Tibial nerve (tissue), 4 donors: ENCODE measurements at regions not wholly inside any gene's neighbourhood (a gene's known extent, or its start where the extent isn't known, plus 50 kb on each side); places are given as distances from the start of the nearest gene placed in this dataset.

Experiments
- DNase-seq, 2 donors: peaks; one replicate each; pipeline ENCODE4 v3.0.0-alpha.2; 2019; ENCODE audit warnings: low spot score in 2 of 2
- H3K27ac ChIP-seq, 4 donors: fragments of 200-600 bp; sonication (generic) in 3 of 4; one replicate each; pipeline ENCODE4 v1.5.1; 2017 to 2019; ENCODE audit warnings: mild to moderate bottlenecking in 1 of 4
- H3K27me3 ChIP-seq, 2 donors: fragments of 200-600 bp; sonication (generic) in 1 of 2; one replicate each; pipeline versions ENCODE4 v1.5.1 to v1.6.0; 2017 to 2019
- H3K36me3 ChIP-seq, 3 donors: fragments of 200-600 bp; sonication (generic); one replicate each; pipeline ENCODE4 v1.5.1; 2018 to 2019
- H3K4me1 ChIP-seq, 4 donors: fragments of 200-600 bp; sonication (generic) in 3 of 4; one replicate each; pipeline ENCODE4 v1.5.1; 2017 to 2019
- H3K4me3 ChIP-seq, 4 donors: fragments of 200-600 bp; sonication (generic) in 3 of 4; one replicate each; pipeline ENCODE4 v1.5.1; 2017 to 2019; ENCODE audit warnings: mild to moderate bottlenecking in 1 of 4, moderate library complexity in 1 of 4
- H3K9me3 ChIP-seq, 4 donors: fragments of 200-600 bp; sonication (generic) in 3 of 4; one replicate each; pipeline ENCODE4 v1.5.1; 2017 to 2019
- EP300 ChIP-seq, 2 donors: sonication (generic); formaldehyde crosslinking; IDR thresholded peaks; one replicate each; pipeline ENCODE4 v1.6.1; 2017; ENCODE audit warnings: antibody characterized with exemption in 2 of 2, mild to moderate bottlenecking in 1 of 2
- POLR2A ChIP-seq, 2 donors: fragments of 450-650 bp; IDR thresholded peaks; one replicate each; pipeline ENCODE4 v1.6.1; 2017; ENCODE audit warnings: antibody characterized with exemption in 2 of 2, mild to moderate bottlenecking in 2 of 2, moderate library complexity in 2 of 2
- WGBS, 2 donors: methylation state at CpG; one replicate each; pipeline ENCODE4 v1.1.5; 2018; 5-methylcytosine and 5-hydroxymethylcytosine counted together
- TF ChIP-seq, protein P1 (sequence below), 5 experiments: fragments of 200-600 bp in 3 of 5; fragments of 450-650 bp in 2 of 5; sonication (generic) in 3 of 5; IDR thresholded peaks; one replicate each; pipeline ENCODE4 v1.5.1; 2016 to 2019; ENCODE audit warnings: antibody characterized with exemption in 5 of 5, mild to moderate bottlenecking in 3 of 5, moderate library complexity in 2 of 5

DNA sequence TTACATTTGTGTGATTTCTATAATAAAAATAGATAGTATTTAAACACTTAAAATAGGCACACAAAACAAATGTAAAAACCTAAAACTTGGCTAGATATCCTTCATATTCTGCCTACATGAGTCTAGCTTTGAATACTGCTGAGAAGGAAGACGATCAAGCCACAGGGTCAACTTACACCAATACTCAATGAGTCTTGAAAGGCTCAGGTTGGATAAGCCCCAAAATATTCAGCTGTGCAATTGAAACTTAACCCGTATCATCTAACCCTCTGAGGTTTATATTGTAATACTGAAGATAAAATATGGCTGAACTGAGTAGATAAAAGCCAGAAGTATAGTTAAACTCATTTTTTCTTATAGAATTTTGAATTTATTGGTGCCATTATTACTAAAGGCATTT is 313.0 kb upstream of the NRXN1 start:
- no peak for TF ChIP-seq POLR2A (IDR thresholded peaks at IDR 0.05)
- TF ChIP-seq, protein P1, sequence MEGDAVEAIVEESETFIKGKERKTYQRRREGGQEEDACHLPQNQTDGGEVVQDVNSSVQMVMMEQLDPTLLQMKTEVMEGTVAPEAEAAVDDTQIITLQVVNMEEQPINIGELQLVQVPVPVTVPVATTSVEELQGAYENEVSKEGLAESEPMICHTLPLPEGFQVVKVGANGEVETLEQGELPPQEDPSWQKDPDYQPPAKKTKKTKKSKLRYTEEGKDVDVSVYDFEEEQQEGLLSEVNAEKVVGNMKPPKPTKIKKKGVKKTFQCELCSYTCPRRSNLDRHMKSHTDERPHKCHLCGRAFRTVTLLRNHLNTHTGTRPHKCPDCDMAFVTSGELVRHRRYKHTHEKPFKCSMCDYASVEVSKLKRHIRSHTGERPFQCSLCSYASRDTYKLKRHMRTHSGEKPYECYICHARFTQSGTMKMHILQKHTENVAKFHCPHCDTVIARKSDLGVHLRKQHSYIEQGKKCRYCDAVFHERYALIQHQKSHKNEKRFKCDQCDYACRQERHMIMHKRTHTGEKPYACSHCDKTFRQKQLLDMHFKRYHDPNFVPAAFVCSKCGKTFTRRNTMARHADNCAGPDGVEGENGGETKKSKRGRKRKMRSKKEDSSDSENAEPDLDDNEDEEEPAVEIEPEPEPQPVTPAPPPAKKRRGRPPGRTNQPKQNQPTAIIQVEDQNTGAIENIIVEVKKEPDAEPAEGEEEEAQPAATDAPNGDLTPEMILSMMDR (IDR thresholded peaks at IDR 0.05): no peak
- TF ChIP-seq EP300 (IDR thresholded peaks at IDR 0.05): no peak
- Histone ChIP-seq H3K4me1 (no peaks in the 10 kb centered on the region), H3K27me3 (no peaks in the 10 kb centered on the region), H3K27ac (no peak overlapping the region), H3K4me3 (no peak overlapping the region), H3K36me3 (no peaks in the 10 kb centered on the region), H3K9me3 (no peaks in the 10 kb centered on the region)
- DNase-seq: no peak
- WGBS, 2 donors: 61 to 74% methylated on average over 2 of the region's 2 CpGs

DNA sequence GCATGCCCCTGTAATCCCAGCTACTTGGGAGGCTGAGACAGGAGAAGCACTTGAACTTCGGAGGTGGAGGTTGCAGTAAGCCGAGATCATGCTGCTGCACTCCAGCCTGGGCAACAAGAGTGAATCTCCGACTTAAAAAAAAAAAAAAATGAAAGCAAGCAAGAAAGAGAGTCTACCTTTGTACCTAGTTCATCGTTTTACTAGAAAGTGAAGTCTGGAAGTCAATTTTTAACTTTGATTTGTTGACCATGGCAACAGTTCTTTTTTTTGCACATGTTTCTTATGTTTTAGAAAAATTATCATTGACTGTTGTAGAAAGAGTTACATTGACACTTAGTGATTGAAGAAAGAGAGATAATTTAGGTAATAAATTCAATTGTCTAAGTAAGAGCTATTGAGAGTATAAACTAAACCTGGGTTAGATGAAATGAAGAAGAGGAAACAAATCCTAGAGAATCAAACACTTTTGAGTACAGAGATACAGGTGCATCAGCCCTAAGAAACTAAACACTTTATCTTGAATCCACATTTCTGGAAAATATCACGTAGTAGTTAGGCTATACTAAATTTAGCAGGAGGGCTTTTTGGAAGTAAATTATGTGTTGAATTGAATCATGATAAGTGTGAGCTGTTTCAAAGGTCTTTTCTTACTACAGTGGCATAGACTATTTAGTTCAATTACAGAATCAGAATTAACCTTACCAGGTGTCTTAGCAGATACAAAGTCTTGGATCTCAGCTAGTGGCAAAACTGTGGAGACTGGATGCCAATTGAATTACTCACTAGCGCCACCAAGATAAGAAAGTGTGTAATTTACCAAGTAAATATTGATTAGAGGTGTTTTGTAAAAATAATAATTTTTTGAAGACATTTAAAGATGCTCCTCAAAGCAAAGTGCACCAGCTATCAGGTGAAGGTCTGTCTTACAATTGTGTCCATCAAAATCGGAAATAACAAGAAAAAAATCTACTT is 303.4 kb upstream of the NRXN1 start:
- 77 to 79% methylated on average over 7 of the region's 7 CpGs for WGBS, 2 donors
- Histone ChIP-seq H3K27me3 (no peaks in the 10 kb centered on the region), H3K4me3 (no peak overlapping the region), H3K4me1 (no peaks in the 10 kb centered on the region), H3K9me3 (no peaks in the 10 kb centered on the region), H3K27ac (no peak overlapping the region), H3K36me3 (no peaks in the 10 kb centered on the region)
- no peak for DNase-seq
- TF ChIP-seq, protein P1 (IDR thresholded peaks at IDR 0.05): no peak
- TF ChIP-seq EP300 (IDR thresholded peaks at IDR 0.05): no peak
- TF ChIP-seq POLR2A (IDR thresholded peaks at IDR 0.05): no peak

DNA sequence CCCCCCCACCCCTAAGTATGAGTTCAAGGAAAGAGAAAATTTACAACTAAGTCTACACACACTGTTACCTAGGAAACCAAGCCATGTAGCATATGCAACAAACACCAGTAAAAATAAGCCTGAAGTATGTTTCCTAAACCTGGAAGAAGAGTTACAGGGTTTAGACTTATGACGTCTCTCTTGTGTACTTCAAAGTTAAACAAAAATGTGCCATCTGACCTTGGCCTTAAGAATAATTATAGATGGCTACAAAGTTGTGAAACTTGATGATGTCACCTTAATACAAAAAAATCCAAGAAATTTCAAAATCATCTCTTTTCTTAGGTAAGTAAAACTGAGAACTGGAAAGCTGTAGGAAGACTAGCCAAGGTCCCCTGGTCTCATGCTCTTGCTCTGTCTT is 297.6 kb upstream of the NRXN1 start:
- DNase-seq: no peak
- Histone ChIP-seq H3K4me1 (no peaks in the 10 kb centered on the region), H3K27me3 (no peaks in the 10 kb centered on the region), H3K36me3 (no peaks in the 10 kb centered on the region), H3K4me3 (no peak overlapping the region), H3K27ac (no peak overlapping the region), H3K9me3 (no peaks in the 10 kb centered on the region)
- 63 to 68% methylated on average over 1 of the region's 1 CpG for WGBS, 2 donors
- TF ChIP-seq POLR2A (IDR thresholded peaks at IDR 0.05) (no peak), EP300 (IDR thresholded peaks at IDR 0.05) (no peak)
- TF ChIP-seq, protein P1 (IDR thresholded peaks at IDR 0.05): no peak

DNA sequence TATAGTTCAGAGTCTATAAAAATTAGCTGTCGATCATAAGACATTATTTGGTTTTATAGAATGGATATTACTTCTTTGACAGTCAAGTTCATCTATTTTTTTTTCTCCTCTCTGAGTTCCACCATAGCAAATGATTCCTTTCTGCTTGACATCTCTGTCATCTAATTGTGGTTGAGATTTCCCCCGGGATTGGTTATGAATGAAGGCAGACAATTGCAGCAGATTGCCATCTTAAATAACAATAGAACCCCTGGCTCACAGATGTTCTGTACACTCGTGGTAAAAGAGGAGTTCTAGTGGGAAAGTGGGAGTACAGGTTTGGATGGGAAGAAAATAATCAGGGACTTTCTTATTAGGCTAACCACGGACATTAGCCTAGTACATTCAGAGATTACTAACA is 292.1 kb upstream of the NRXN1 start:
- DNase-seq: no peak
- no peaks in the 10 kb centered on the region for H3K9me3 ChIP-seq
- H3K36me3 ChIP-seq: no peaks in the 10 kb centered on the region
- no peak overlapping the region for H3K27ac ChIP-seq
- H3K4me3 ChIP-seq: no peak overlapping the region
- no peaks in the 10 kb centered on the region for H3K4me1 ChIP-seq
- TF ChIP-seq POLR2A (IDR thresholded peaks at IDR 0.05) (no peak), EP300 (IDR thresholded peaks at IDR 0.05) (no peak)
- TF ChIP-seq, protein P1 (IDR thresholded peaks at IDR 0.05): no peak
- WGBS, 2 donors: 80 to 85% methylated on average over 4 of the region's 4 CpGs
- no peaks in the 10 kb centered on the region for H3K27me3 ChIP-seq

DNA sequence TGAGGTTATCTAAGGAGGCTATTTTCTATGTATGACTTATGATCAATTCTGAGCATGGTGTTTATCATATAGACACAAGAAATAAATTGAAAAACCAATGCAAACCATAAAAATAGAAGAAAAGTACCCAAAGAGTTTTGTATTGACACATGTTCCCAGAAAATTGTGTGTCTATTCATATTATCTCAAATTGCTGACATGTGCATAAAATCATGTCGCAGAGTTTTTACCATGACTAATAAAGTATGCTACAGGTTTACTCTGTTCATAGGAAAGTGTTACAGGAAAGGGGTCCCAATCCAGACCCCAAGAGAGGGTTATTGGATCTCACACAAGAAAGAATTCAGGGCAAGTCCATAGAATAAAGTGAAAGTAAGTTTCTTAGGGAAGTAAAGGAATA is 290.7 kb upstream of the NRXN1 start:
- Histone ChIP-seq H3K27ac (no peak overlapping the region), H3K4me3 (no peak overlapping the region), H3K27me3 (no peaks in the 10 kb centered on the region), H3K9me3 (peaks cover 0 to 12% (median 2%) of the 10 kb centered on the region in 4 donors), H3K4me1 (no peaks in the 10 kb centered on the region), H3K36me3 (no peaks in the 10 kb centered on the region)
- no peak for DNase-seq
- TF ChIP-seq, protein P1 (IDR thresholded peaks at IDR 0.05): no peak
- no peak for TF ChIP-seq POLR2A (IDR thresholded peaks at IDR 0.05)
- TF ChIP-seq EP300 (IDR thresholded peaks at IDR 0.05): no peak
- 87 to 92% methylated on average over 1 of the region's 1 CpG for WGBS, 2 donors
